IMR-90 (cell line): ENCODE measurements at regions not wholly inside any gene's neighbourhood (a gene's known extent, or its start where the extent isn't known, plus 50 kb on each side); places are given as distances from the start of the nearest gene placed in this dataset.

ENCODE experiments used
- ATAC-seq: fragments of 200-7000 bp; cut with Tn5 transposase; 2 replicates; pipeline ENCODE4 v1.9.1; 2020; ENCODE audit warnings: low read depth, mild to moderate bottlenecking, moderate library complexity
- BruUV-seq: library from RNA; stranded (reverse); fragments of 400-500 nt; replicated peaks from 2 replicates; lab custom pipeline; 2021; lab: Mats Ljungman, UMichigan
- CTCF ChIA-PET: fragments of 300-600 bp; formaldehyde crosslinking; extraction: SDS; loops from one replicate; lab custom pipeline; 2021; ENCODE audit warnings: antibody characterized with exemption; lab: Yijun Ruan, JAX
- POLR2A ChIA-PET: fragments of 300-600 bp; sonication (Branson Sonifier 250); formaldehyde crosslinking; loops from one replicate; lab custom pipeline; 2022; ENCODE audit warnings: antibody characterized with exemption; ENCODE audit not compliant: unreplicated experiment; lab: Charles Lee
- DNase-seq: peaks from one replicate; pipeline ENCODE4 v3.0.0; 2013
- H2AFZ ChIP-seq: replicated peaks from 2 replicates; pipeline ENCODE3; 2013; ENCODE audit warnings: low read length, mild to moderate bottlenecking; ENCODE audit not compliant: poor library complexity
- H2AK5ac ChIP-seq: 2 replicates; pipeline ENCODE4 v1.6.1; 2013; ENCODE audit warnings: low read depth, low read length, inconsistent platforms
- H2AK9ac ChIP-seq: replicated peaks from 2 replicates; pipeline ENCODE3; 2013; ENCODE audit warnings: mild to moderate bottlenecking, low read depth, low read length, moderate library complexity; ENCODE audit not compliant: poor library complexity
- H2BK120ac ChIP-seq: 2 replicates; pipeline ENCODE4 v1.6.1; 2013; ENCODE audit warnings: low read depth, low read length, inconsistent platforms
- H2BK15ac ChIP-seq: 3 replicates; pipeline ENCODE4 v1.6.1; 2013; ENCODE audit warnings: low read depth, low read length, inconsistent platforms
- H2BK20ac ChIP-seq: 2 replicates; pipeline ENCODE4 v1.6.1; 2013; ENCODE audit warnings: low read depth, mild to moderate bottlenecking, inconsistent platforms, low read length, moderate library complexity
- H2BK5ac ChIP-seq: 2 replicates; pipeline ENCODE4 v1.6.1; 2013; ENCODE audit warnings: mild to moderate bottlenecking, low read depth, low read length, inconsistent platforms; ENCODE audit not compliant: poor library complexity, severe bottlenecking
- H3K14ac ChIP-seq: replicated peaks from 2 replicates; pipeline ENCODE4 v1.6.1; 2013; ENCODE audit warnings: low read depth, low read length, inconsistent platforms
- H3K18ac ChIP-seq: 2 replicates; pipeline ENCODE4 v1.6.1; 2013; ENCODE audit warnings: low read depth, low read length, control low read depth
- H3K23ac ChIP-seq: 2 replicates; pipeline ENCODE4 v1.6.1; 2013; ENCODE audit warnings: low read depth, low read length, inconsistent platforms
- H3K27ac ChIP-seq: 2 replicates; pipeline ENCODE4 v1.5.1; 2013; ENCODE audit warnings: mild to moderate bottlenecking, control low read depth, low read length; ENCODE audit not compliant: insufficient read depth
- H3K27me3 ChIP-seq: 2 replicates; pipeline ENCODE4 v1.6.1; 2013; ENCODE audit warnings: low read length; ENCODE audit not compliant: control insufficient read depth, insufficient read depth
- H3K36me3 ChIP-seq: 2 replicates; pipeline ENCODE4 v1.6.1; 2013; ENCODE audit warnings: low read length, mixed read lengths; ENCODE audit not compliant: control insufficient read depth, insufficient read depth
- H3K4ac ChIP-seq: 2 replicates; pipeline ENCODE4 v1.6.1; 2013; ENCODE audit warnings: low read depth, low read length, inconsistent platforms
- H3K4me1 ChIP-seq: 2 replicates; pipeline ENCODE4 v1.6.1; 2013; ENCODE audit warnings: low read length, mixed read lengths; ENCODE audit not compliant: control insufficient read depth, insufficient read depth
- H3K4me2 ChIP-seq: 2 replicates; pipeline ENCODE4 v1.6.1; 2013; ENCODE audit warnings: low read depth, mild to moderate bottlenecking, control low read depth, low read length, moderate library complexity
- H3K4me3 ChIP-seq: 2 replicates; pipeline ENCODE4 v1.5.1; 2013; ENCODE audit warnings: low read depth, mild to moderate bottlenecking, control low read depth, low read length, moderate library complexity; ENCODE audit not compliant: insufficient read depth
- H3K56ac ChIP-seq: 2 replicates; pipeline ENCODE4 v1.6.1; 2013; ENCODE audit warnings: low read length, inconsistent platforms; ENCODE audit not compliant: insufficient read depth; ENCODE audit errors: extremely low read depth
- H3K79me1 ChIP-seq, 2 experiments: 2 replicates each; pipeline ENCODE4 v1.6.1; 2013; ENCODE audit warnings: low read length in 2 of 2, inconsistent platforms in 1 of 2, low read depth in 1 of 2
- H3K9ac ChIP-seq: 2 replicates; pipeline ENCODE4 v1.6.1; 2013; ENCODE audit warnings: low read depth, low read length, control low read depth
- H3K9me1 ChIP-seq: 2 replicates; pipeline ENCODE4 v1.6.1; 2013; ENCODE audit warnings: low read length, inconsistent platforms; ENCODE audit not compliant: insufficient read depth
- H3K9me3 ChIP-seq: 2 replicates; pipeline ENCODE4 v1.6.1; 2013; ENCODE audit warnings: low read length; ENCODE audit not compliant: control insufficient read depth, insufficient read depth
- H4K20me1 ChIP-seq: 2 replicates; pipeline ENCODE4 v1.6.1; 2013; ENCODE audit warnings: low read length, inconsistent platforms; ENCODE audit not compliant: insufficient read depth
- H4K5ac ChIP-seq: 2 replicates; pipeline ENCODE4 v1.6.1; 2013; ENCODE audit warnings: mild to moderate bottlenecking, low read depth, low read length, control low read depth
- H4K8ac ChIP-seq, 2 experiments: 2 replicates each; pipeline ENCODE4 v1.6.1; 2013; ENCODE audit warnings: low read depth in 2 of 2, low read length in 2 of 2, control low read depth in 1 of 2, inconsistent platforms in 1 of 2
- H4K91ac ChIP-seq: 2 replicates; pipeline ENCODE4 v1.6.1; 2013; ENCODE audit warnings: low read depth, low read length, inconsistent platforms; ENCODE audit not compliant: insufficient read depth
- BHLHE40 ChIP-seq: fragments of 150-350 bp; IDR thresholded peaks from 2 replicates; pipeline ENCODE4 v1.6.1; 2016; ENCODE audit warnings: mild to moderate bottlenecking, low read depth, low read length
- CEBPB ChIP-seq: IDR thresholded peaks from 2 replicates; pipeline ENCODE4 v1.6.1; 2012; ENCODE audit warnings: low read depth, low read length, improper control_type of control experiment
- CHD1 ChIP-seq: IDR thresholded peaks from 2 replicates; pipeline ENCODE4 v1.6.1; 2012; ENCODE audit warnings: low read depth, low read length, improper control_type of control experiment
- CTCF ChIP-seq: conservative IDR thresholded peaks from 2 replicates; pipeline ENCODE4 v1.5.1; 2012; ENCODE audit warnings: mild to moderate bottlenecking, low read depth, low read length, improper control_type of control experiment
- ELK1 ChIP-seq: fragments of 150-350 bp; IDR thresholded peaks from 2 replicates; pipeline ENCODE4 v1.6.1; 2016; ENCODE audit warnings: low read depth, mild to moderate bottlenecking, low read length, moderate library complexity, borderline replicate concordance
- FOS ChIP-seq: fragments of 150-350 bp; IDR thresholded peaks from 2 replicates; pipeline ENCODE4 v1.6.1; 2016; ENCODE audit warnings: low read depth, low read length
- MAFK ChIP-seq: IDR thresholded peaks from 2 replicates; pipeline ENCODE4 v1.6.1; 2012; ENCODE audit warnings: low read depth, low read length, improper control_type of control experiment
- MAZ ChIP-seq: IDR thresholded peaks from 2 replicates; pipeline ENCODE4 v1.6.1; 2012; ENCODE audit warnings: low read depth, mild to moderate bottlenecking, low read length, improper control_type of control experiment, moderate library complexity, borderline replicate concordance
- MXI1 ChIP-seq: IDR thresholded peaks from 2 replicates; pipeline ENCODE4 v1.6.1; 2012; ENCODE audit warnings: low read depth, mild to moderate bottlenecking, low read length, moderate library complexity, borderline replicate concordance
- POLR2A ChIP-seq: IDR thresholded peaks from 2 replicates; pipeline ENCODE4 v1.6.1; 2012; ENCODE audit warnings: mild to moderate bottlenecking, low read depth, low read length
- RAD21 ChIP-seq: IDR thresholded peaks from 2 replicates; pipeline ENCODE4 v1.6.1; 2012; ENCODE audit warnings: low read length, improper control_type of control experiment
- RCOR1 ChIP-seq: IDR thresholded peaks from 2 replicates; pipeline ENCODE4 v1.6.1; 2012; ENCODE audit warnings: mild to moderate bottlenecking, low read length, improper control_type of control experiment; ENCODE audit not compliant: insufficient replicate concordance
- RFX5 ChIP-seq: IDR thresholded peaks from 2 replicates; pipeline ENCODE4 v1.8.0; 2012; ENCODE audit warnings: low read depth, mild to moderate bottlenecking, low read length, moderate library complexity
- SMC3 ChIP-seq: fragments of 150-350 bp; IDR thresholded peaks from 2 replicates; pipeline ENCODE4 v1.6.1; 2016; ENCODE audit warnings: low read depth, mild to moderate bottlenecking, antibody characterized with exemption, low read length, moderate library complexity
- WGBS, 2 experiments: methylation state at CpG; one replicate each; pipeline versions ENCODE4 v1.1.5 to v1.1.7; 2013; ENCODE audit warnings: missing lambda C conversion rate in 2 of 2; ENCODE audit not compliant: insufficient read length in 1 of 2; ENCODE audit errors: extremely low coverage in 2 of 2; 5-methylcytosine and 5-hydroxymethylcytosine counted together
- dilution Hi-C: fragments of 300-500 bp; cut with HindIII; formaldehyde crosslinking; loops from one replicate; pipeline ENCODE4 v1.14.3; 2018; ENCODE audit warnings: low sequenced_read_pairs; ENCODE audit not compliant: unreplicated experiment
- in situ Hi-C: fragments of 300-500 bp; cut with MboI; formaldehyde crosslinking; loops from 3 replicates; pipeline ENCODE4 v1.14.3; 2019; ENCODE audit warnings: low sequenced_read_pairs, inconsistent platforms, mixed read lengths
- intact Hi-C: fragments of 100-400 bp; cut with micrococcal nuclease; formaldehyde crosslinking; loops from 2 replicates; pipeline ENCODE4 v1.10.0; 2022

DNA sequence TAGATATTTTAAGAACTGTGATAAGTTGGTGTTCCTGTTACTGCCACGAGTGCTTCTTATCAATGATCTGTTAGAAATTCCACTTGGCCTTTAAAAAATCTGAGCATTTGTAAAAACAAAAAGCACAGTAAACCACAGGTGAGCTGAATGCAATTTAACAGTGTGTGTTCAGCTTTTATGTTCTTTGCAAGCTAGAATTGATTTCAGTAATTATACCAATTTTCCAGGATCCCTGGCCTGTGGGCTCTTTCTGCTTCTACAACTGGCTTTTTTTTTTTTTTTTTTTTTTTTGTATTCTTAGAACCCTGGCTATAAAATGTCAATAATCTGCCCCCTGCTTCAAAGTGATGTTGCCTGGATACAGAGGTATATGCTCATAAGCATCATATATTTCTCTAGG is 548.5 kb upstream of the SLC8A1 start:
- Histone ChIP-seq H4K5ac (no peak overlapping the region), H2BK120ac (no peak overlapping the region), H3K79me1 (no peaks in the 10 kb centered on the region), H3K27ac (no peak overlapping the region), H3K27me3 (no peaks in the 10 kb centered on the region), H2BK15ac (no peak overlapping the region), H3K9ac (no peak overlapping the region), H3K4me2 (no peak overlapping the region), H3K9me1 (no peaks in the 10 kb centered on the region), H3K36me3 (no peaks in the 10 kb centered on the region), H2BK5ac (no peak overlapping the region), H4K91ac (no peak overlapping the region), H3K9me3 (no peaks in the 10 kb centered on the region), H3K14ac (no peak overlapping the region), H3K56ac (no peak overlapping the region), H2AFZ (no peak overlapping the region), H2BK20ac (no peak overlapping the region), H3K23ac (no peak overlapping the region), H3K4ac (no peak overlapping the region), H2AK5ac (no peak overlapping the region), H3K4me1 (no peaks in the 10 kb centered on the region), H3K18ac (no peak overlapping the region), H2AK9ac (no peak overlapping the region), H3K4me3 (no peak overlapping the region), H4K8ac (no peak overlapping the region), H4K20me1 (no peaks in the 10 kb centered on the region)
- no CpG with 5 or more reads among the region's 1 CpG for WGBS, 2 experiments
- POLR2A ChIA-PET, result no interaction called here
- BruUV-seq, result no TSS peak
- CTCF ChIA-PET, result no interaction called here
- no peak for TF ChIP-seq SMC3
- no peak for TF ChIP-seq BHLHE40
- no peak for TF ChIP-seq CHD1
- TF ChIP-seq MAFK, result no peak
- no peak for TF ChIP-seq CEBPB
- TF ChIP-seq MAZ, result no peak
- TF ChIP-seq ELK1, result no peak
- TF ChIP-seq CTCF, result no peak
- no peak for TF ChIP-seq POLR2A
- TF ChIP-seq MXI1, result no peak
- TF ChIP-seq RCOR1, result no peak
- TF ChIP-seq FOS, result no peak
- TF ChIP-seq RFX5, result no peak
- TF ChIP-seq RAD21, result no peak
- no peak for DNase-seq
- ATAC-seq, result no peak
- intact Hi-C loops (no loop called here), in situ Hi-C loops (no loop called here), dilution Hi-C loops (no loop called here)
